Stimulated activated CD4-positive, alpha-beta T cell treated with anti-CD3 and anti-CD28 coated beads, Interleukin-1b, Interleukin-23, amount 100 ng/mL, for 1 hour (primary cell): ENCODE measurements at regions not wholly inside any gene's neighbourhood (a gene's known extent, or its start where the extent isn't known, plus 50 kb on each side); places are given as distances from the start of the nearest gene placed in this dataset.

ENCODE experiments used
- DNase-seq, 2 donors: peaks; one replicate each; pipeline ENCODE4 v3.0.0-alpha.2; 2020; ENCODE audit warnings: low read depth in 2 of 2

DNA sequence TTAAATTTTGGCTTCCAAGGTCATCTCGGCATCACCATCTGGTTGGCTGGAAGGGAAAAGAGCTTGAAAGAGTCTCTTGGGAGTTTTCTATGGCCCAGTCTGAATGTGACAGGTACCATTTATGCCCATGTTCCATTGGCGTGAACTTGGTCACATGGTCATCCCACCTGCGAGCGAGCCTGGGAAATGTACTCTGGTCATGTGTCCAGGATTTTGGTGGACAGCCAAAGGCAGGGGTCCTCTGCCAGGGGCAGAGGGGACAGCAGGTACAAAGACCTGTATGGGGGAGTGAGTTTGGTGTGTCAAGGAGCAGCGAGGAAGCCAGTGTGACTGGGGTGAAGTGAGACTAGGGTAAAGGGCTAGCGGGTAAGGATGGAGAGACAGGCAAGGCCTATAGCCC, 112.6 kb downstream of the CDC5L start:
- no peak for DNase-seq

- DNase-seq = no peak
Observed at GRCh38 chr6:44503471-44503870, 116.0 kb downstream of the CDC5L start.

GRCh38 chr6:44504301-44504791, 116.8 kb downstream of the CDC5L start:
- no peak for DNase-seq

- DNase-seq = no peak
Observed at GRCh38 chr6:44505751-44506150, 118.2 kb downstream of the CDC5L start.

- no peak for DNase-seq
Observed at GRCh38 chr6:44507014-44507413, 119.5 kb downstream of the CDC5L start.

DNA sequence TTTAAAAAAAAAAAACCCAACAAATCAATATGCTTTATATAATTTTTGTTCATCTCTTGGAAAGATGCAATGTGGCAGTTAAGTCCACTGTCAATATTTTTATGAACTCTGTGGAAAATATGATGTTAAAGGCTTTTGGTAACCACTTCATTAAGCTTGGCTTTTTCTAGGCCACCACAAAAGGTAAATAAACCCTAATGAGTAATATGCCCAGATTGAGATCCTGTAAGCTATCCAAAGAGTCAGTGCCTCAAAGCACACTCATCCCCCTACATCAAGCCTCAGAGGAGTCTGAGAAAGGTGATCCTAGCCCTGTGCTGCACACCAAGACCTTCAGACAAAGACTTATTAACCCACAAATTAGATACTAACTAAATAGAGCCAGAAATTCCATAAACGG, 121.1 kb downstream of the CDC5L start:
- no peak for DNase-seq

GRCh38 chr6:44511126-44511525, 123.6 kb downstream of the CDC5L start:
- no peak for DNase-seq

DNA sequence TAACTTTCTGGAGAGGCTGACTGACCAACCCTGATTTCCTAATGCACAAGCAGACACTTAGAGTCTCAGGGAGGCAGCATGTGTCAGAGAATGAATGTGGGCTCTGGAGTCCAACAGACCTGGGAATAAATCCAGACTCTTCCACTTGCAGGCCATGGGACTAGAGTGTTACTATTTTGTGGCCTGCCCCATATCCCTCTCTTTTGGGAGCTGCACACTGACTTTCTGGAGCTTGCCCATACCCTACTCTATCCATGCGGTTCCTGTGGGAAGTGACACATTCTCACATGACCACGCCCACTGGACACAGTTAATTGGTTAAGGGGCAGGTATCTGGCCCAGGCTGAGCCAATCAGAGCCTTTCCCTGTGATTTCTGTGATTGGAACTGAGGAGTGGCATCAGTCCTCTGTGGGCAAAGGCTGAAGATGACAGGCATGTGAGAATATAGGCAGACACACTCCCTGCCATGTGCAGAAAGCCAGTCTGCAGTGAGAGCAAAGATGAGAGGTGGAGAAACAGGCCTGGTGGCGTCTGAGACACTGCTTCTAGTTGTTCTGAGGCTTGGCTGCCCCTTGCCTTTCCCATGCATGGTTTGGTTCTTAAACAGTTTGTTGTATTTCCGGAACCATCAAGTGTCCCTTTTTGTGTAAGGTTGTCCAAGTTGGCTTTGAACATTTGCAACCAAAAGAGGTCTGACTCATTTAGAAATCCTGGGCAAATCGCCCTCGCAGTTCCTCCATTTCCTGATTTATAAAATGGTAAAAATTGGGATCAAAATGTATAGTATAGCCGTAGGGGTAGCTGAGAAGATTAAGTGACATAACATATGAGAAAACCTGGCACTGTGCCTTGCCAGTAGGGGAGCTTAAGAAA, 125.6 kb downstream of the CDC5L start:
- DNase-seq = no peak

DNA sequence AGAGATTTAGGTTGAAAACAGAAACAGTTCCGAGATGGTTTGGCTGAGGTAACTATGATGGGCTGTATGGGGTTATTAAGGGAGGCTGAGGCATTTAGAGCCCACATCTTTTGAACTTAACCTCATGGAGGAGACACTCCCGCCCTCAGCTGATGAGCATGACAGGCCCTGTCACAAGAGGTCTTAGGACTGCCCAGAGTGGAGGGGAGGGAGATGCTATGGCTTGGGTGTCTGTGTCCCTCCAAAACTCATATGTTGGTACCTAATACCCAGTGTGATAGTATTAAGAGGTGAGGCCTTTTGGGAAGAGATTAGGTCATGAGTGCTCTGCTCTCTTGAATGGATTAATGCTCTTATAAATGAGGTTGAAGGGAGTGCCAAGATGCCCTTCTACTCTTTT, 126.6 kb downstream of the CDC5L start:
- DNase-seq = no peak

DNA sequence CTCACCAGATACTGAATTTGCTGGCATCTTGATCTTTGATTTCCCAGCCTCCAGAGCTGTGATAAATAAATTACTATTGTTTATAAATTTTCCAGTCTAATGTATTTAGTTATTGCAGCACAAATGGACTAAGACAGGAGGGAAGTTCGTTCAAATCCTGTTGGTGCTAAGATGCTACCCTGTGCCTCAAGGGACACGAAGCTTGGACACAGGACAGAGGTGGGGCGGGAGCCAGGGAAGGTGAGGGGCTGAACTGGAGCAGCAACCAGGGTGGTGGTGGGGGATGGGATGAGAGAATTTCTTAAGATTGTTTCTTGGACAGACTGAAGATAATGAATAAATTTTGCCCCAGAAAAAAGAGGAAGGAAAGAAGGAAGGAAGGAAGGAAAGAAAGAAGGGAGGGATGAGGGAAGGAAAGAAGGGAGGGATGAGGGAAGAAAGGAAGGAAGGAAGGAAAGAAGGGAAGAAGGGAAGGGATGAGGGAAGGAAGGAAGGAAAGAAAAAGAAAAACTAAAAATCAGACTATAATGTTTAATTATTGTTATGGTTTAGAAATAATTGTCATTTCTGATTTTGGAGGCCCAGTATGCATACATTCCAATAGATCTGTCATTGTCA, 127.2 kb downstream of the CDC5L start:
- DNase-seq = no peak

- no peak for DNase-seq
Observed at GRCh38 chr6:44522871-44523270, 135.4 kb downstream of the CDC5L start.

- no peak for DNase-seq
Observed at GRCh38 chr6:44524476-44525227, 137.1 kb downstream of the CDC5L start.

DNA sequence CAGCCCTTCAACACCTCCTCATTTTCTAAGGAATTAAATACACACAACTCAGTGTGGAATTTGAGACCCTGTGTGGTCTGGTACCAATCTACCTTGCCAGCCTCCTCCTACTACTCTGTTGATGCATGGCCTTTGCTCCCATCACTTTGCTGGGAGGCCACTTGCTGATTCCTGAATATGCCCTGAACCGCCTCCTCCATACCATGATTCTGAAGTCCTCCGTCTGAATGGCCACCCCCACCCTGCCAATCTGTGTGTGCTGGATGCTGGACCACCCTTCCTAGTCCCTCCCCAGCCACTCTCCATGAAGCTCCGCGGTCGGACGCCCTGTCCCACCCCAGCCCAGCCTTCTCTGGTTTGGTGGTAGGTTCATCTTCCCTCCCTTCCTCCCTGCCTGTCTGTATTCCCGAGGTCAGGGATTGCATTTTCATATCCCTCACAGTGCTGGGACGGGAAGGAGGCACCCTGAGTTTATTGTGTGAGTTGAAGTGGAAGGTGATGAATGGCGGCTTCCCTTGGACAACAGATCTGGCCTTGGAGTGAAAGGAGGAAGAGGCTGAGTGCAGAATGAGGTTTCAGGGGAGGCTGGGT, 138.3 kb downstream of the CDC5L start:
- no peak for DNase-seq

- DNase-seq = no peak
Observed at GRCh38 chr6:44527181-44527580, 139.7 kb downstream of the CDC5L start.

GRCh38 chr6:44527583-44528369, 140.3 kb downstream of the CDC5L start:
- no peak for DNase-seq

DNA sequence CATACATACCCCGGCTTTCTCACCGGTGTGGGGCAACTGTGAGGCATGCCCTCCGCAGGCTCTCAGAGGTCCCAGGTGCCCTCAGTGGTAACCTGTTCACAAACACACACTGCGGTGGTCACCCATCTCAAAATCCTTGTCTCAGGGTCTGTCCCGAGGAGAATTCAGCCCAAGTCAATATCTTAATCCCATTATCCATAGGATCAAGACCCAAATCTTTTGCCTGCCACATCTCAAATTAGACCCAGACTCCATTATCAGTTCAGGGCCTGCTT, 140.8 kb downstream of the CDC5L start:
- no peak for DNase-seq

- DNase-seq = no peak
Observed at GRCh38 chr6:44528716-44529115, 141.2 kb downstream of the CDC5L start.

DNA sequence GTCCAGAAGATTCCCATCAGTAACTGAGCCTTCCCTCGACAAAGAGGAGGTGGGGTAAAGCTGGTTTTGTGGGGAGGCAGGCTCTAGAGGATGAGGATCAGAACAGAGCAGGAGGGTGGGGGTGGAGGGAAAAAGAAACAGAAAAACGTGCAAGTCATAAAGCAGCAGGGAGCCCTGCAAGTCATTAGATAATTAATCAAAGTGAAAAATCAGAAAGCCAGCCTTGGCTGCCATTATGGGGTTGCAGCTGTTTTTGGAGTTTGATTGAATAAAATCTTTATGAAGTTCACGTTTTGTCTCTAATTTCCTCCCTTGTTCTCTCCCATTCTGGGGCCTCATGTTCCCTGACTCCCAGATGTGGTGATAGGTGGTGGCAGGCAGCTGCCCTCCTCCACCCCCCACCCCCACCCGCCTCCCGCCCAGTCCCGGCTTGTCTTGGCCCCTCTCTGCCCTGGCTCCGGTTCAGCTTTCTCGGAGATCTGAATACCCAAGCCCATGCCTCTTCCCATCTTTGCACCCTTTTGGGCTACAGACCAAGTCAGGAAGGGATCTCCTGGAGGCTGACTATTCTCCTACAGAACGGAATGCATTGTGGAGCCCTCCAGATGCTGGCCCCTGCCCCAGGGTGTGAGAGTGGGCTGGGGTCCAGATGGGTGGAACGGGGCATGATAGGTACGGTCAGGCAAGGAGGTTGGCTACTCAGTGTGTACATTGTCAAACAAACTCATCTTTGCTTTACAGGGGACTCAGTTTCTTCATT, 141.8 kb downstream of the CDC5L start:
- DNase-seq = no peak

- DNase-seq = no peak
Observed at GRCh38 chr6:44530209-44530909, 142.9 kb downstream of the CDC5L start.

DNA sequence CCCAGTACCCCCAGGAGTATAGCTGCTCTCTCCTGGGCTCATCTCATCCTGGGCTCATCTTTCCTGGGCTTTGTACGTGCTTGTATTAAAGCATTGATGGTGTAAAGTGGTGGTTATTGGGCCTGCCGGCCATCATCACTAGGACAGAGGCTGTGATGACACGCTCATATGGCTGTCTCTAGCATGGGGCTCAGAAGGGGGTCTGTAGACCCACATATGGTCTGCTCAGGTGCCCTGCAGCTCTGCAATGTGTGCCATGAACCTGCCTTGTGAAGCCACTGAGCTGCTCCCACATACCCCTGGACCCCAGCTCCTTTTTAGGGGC, 143.4 kb downstream of the CDC5L start:
- DNase-seq = no peak
